ENCODE measurements at regions not wholly inside any gene's neighbourhood (a gene's known extent, or its start where the extent isn't known, plus 50 kb on each side); places are given as distances from the start of the nearest gene placed in this dataset.

GRCh38 chr2:64300066-64300465 lies 153.9 kb upstream of the LGALSL start:
- WGBS, 2 donors, result 95% methylated on average over 3 of the region's 3 CpGs
- no peak overlapping the region for H3K4me3 ChIP-seq (ENCODE audit: low read depth, poor library complexity, severe bottlenecking)
- no peak for DNase-seq (ENCODE audit: low spot score in 2 of 2)
- intact Hi-C loops (cut with DNase I; ENCODE audit: low total_unique reads), result no loop called here
- no peak for TF ChIP-seq CTCF (IDR thresholded peaks at IDR 0.05)
- no peak for TF ChIP-seq POLR2A (IDR thresholded peaks at IDR 0.05)

GRCh38 chr2:64303250-64303649 lies 150.7 kb upstream of the LGALSL start:
- intact Hi-C loops (cut with DNase I; ENCODE audit: low total_unique reads), result no loop called here
- 89 to 93% methylated on average over 5 of the region's 5 CpGs for WGBS, 2 donors
- DNase-seq (ENCODE audit: low spot score in 2 of 2), result no peak
- H3K4me3 ChIP-seq (ENCODE audit: low read depth, poor library complexity, severe bottlenecking), result no peak overlapping the region
- TF ChIP-seq CTCF (IDR thresholded peaks at IDR 0.05) (no peak), POLR2A (IDR thresholded peaks at IDR 0.05) (no peak)

- intact Hi-C loops (cut with DNase I; ENCODE audit: low total_unique reads), result no loop called here
- WGBS, 2 donors, result 45 to 46% methylated on average over 5 of the region's 5 CpGs
- H3K4me3 ChIP-seq (ENCODE audit: low read depth, poor library complexity, severe bottlenecking), result no peak overlapping the region
- no peak for DNase-seq (ENCODE audit: low spot score in 2 of 2)
- no peak for TF ChIP-seq POLR2A (IDR thresholded peaks at IDR 0.05)
- TF ChIP-seq CTCF (IDR thresholded peaks at IDR 0.05), result no peak
These were observed 146.5 kb upstream of the LGALSL start for GRCh38 chr2:64307421-64307820.

GRCh38 chr2:64311191-64311910 lies 142.6 kb upstream of the LGALSL start:
- WGBS, 2 donors, result 47 to 66% methylated on average over 16 to 17 of the region's 17 CpGs
- no peak overlapping the region for H3K4me3 ChIP-seq (ENCODE audit: low read depth, poor library complexity, severe bottlenecking)
- DNase-seq (ENCODE audit: low spot score in 2 of 2), result peak; percentile 34 to 86
- TF ChIP-seq POLR2A (IDR thresholded peaks at IDR 0.05), result no peak
- TF ChIP-seq CTCF (IDR thresholded peaks at IDR 0.05), result no peak
- intact Hi-C loops (cut with DNase I; ENCODE audit: low total_unique reads), result no loop called here

GRCh38 chr2:64311948-64312621 lies 141.9 kb upstream of the LGALSL start:
- TF ChIP-seq POLR2A (IDR thresholded peaks at IDR 0.05), result no peak
- TF ChIP-seq CTCF (IDR thresholded peaks at IDR 0.05), result peak in 1 of 3 donors; percentile 32
- intact Hi-C loops (cut with DNase I; ENCODE audit: low total_unique reads), result no loop called here
- H3K4me3 ChIP-seq (ENCODE audit: low read depth, poor library complexity, severe bottlenecking), result no peak overlapping the region
- 10 to 16% methylated on average over 13 of the region's 13 CpGs for WGBS, 2 donors
- DNase-seq (ENCODE audit: low spot score in 2 of 2), result peak; percentile 88 to 95

Measured in lower leg skin (tissue), 4 donors.